SK-N-SH (cell line): ENCODE measurements at regions not wholly inside any gene's neighbourhood (a gene's known extent, or its start where the extent isn't known, plus 50 kb on each side); places are given as distances from the start of the nearest gene placed in this dataset.

Experiments
- CTCF ChIA-PET: fragments of 300-600, 350-600 bp; formaldehyde crosslinking; extraction: SDS; loops from one replicate; lab custom pipeline; 2021; lab: Yijun Ruan, JAX
- POLR2A ChIA-PET: fragments of 350-600 bp; sonication (Branson Sonifier 250); formaldehyde crosslinking; extraction: SDS; loops from one replicate; lab custom pipeline; 2020; ENCODE audit warnings: antibody characterized with exemption, inconsistent platforms; lab: Yijun Ruan, JAX
- DNase-seq: peaks from one replicate; pipeline ENCODE4 v3.0.0; 2012
- H2AFZ ChIP-seq: fragments of 200-600 bp; sonication (generic); 2 replicates; pipeline ENCODE4 v1.8.1; 2016; ENCODE audit warnings: antibody characterized with exemption, mild to moderate bottlenecking, low read depth
- H3F3A ChIP-seq: fragments of 200-600 bp; sonication (generic); replicated peaks from 2 replicates; pipeline ENCODE3; 2016; ENCODE audit warnings: antibody characterized with exemption, mild to moderate bottlenecking; ENCODE audit not compliant: insufficient read depth
- H3K27ac ChIP-seq, 2 experiments: fragments of 200-500 bp in 1 of 2; fragments of 200-600 bp in 1 of 2; sonication (Bioruptor generic) in 1 of 2; sonication (generic), shearing (Covaris generic) in 1 of 2; 2 replicates each; pipeline versions ENCODE4 v1.5.1 to v1.6.1; 2014 to 2016; ENCODE audit warnings: low read depth in 2 of 2, inconsistent platforms in 1 of 2, low read length in 1 of 2, mild to moderate bottlenecking in 1 of 2, mixed read lengths in 1 of 2
- H3K27me3 ChIP-seq: fragments of 200-600 bp; sonication (generic), shearing (Covaris generic); 2 replicates; pipeline ENCODE4 v1.6.1; 2016; ENCODE audit warnings: mixed run types; ENCODE audit not compliant: insufficient read depth
- H3K36me3 ChIP-seq, 2 experiments: fragments of 200-500 bp in 1 of 2; fragments of 200-600 bp in 1 of 2; sonication (Bioruptor generic) in 1 of 2; sonication (generic) in 1 of 2; replicated peaks in 1 of 2; 2 replicates each; pipeline versions ENCODE3 to v1.5.1; 2014 to 2016; ENCODE audit warnings: low read length in 1 of 2, mild to moderate bottlenecking in 1 of 2; ENCODE audit not compliant: insufficient read depth in 2 of 2, control insufficient read depth in 1 of 2
- H3K4me1 ChIP-seq, 2 experiments: fragments of 200-500 bp in 1 of 2; fragments of 200-600 bp in 1 of 2; sonication (Bioruptor generic) in 1 of 2; sonication (generic), shearing (Covaris generic) in 1 of 2; 2 replicates each; pipeline versions ENCODE4 v1.5.1 to v1.6.1; 2014 to 2016; ENCODE audit warnings: low read depth in 1 of 2, low read length in 1 of 2, mixed run types in 1 of 2; ENCODE audit not compliant: insufficient read depth in 2 of 2, control insufficient read depth in 1 of 2
- H3K4me2 ChIP-seq: fragments of 200-600 bp; sonication (generic), shearing (Covaris generic); 2 replicates; pipeline ENCODE4 v1.6.1; 2017; ENCODE audit warnings: mixed run types
- H3K4me3 ChIP-seq, 2 experiments: fragments of 200-500 bp in 1 of 2; fragments of 200-600 bp in 1 of 2; sonication (Bioruptor generic) in 1 of 2; sonication (generic), shearing (Covaris generic) in 1 of 2; 2 replicates each; pipeline versions ENCODE4 v1.5.1 to v1.8.1; 2014 to 2016; ENCODE audit warnings: low read depth in 2 of 2, inconsistent platforms in 1 of 2, low read length in 1 of 2, mild to moderate bottlenecking in 1 of 2, mixed read lengths in 1 of 2, moderate library complexity in 1 of 2
- H3K79me2 ChIP-seq: fragments of 200-600 bp; sonication (generic); 2 replicates; pipeline ENCODE4 v1.8.1; 2017; ENCODE audit warnings: mild to moderate bottlenecking; ENCODE audit not compliant: insufficient read depth
- H3K9ac ChIP-seq: fragments of 200-600 bp; sonication (generic); 2 replicates; pipeline ENCODE4 v1.6.1; 2017; ENCODE audit warnings: mixed run types
- H3K9me2 ChIP-seq: fragments of 200-600 bp; sonication (generic); 2 replicates; pipeline ENCODE4 v1.6.1; 2017; ENCODE audit warnings: mixed run types
- H3K9me3 ChIP-seq: fragments of 200-600 bp; sonication (generic); 2 replicates; pipeline ENCODE4 v1.6.1; 2017; ENCODE audit warnings: mixed run types, mild to moderate bottlenecking, moderate library complexity
- H4K20me1 ChIP-seq: fragments of 200-600 bp; sonication (generic); 2 replicates; pipeline ENCODE4 v1.6.1; 2017; ENCODE audit warnings: mild to moderate bottlenecking, mixed run types; ENCODE audit not compliant: insufficient read depth
- CHD2 ChIP-seq: fragments of 150-350 bp; IDR thresholded peaks from 2 replicates; pipeline ENCODE4 v1.6.1; 2018; ENCODE audit warnings: low read length; ENCODE audit not compliant: partially characterized antibody
- CTCF ChIP-seq: fragments of 200-600 bp; sonication (generic); IDR thresholded peaks from 2 replicates; pipeline ENCODE4 v1.6.1; 2017; ENCODE audit warnings: antibody characterized with exemption, mild to moderate bottlenecking, moderate library complexity
- ELF1 ChIP-seq: IDR thresholded peaks from 2 replicates; pipeline ENCODE4 v1.4.0; 2012
- EP300 ChIP-seq, 2 experiments: IDR thresholded peaks; 2 replicates each; pipeline versions ENCODE4 v1.4.0 to v1.6.1; 2012; ENCODE audit warnings: borderline replicate concordance in 1 of 2, low read depth in 1 of 2, low read length in 1 of 2
- EZH2phosphoT487 ChIP-seq: fragments of 200-600 bp; sonication (generic); IDR thresholded peaks from 2 replicates; pipeline ENCODE4 v1.6.1; 2017; ENCODE audit warnings: low read depth, mixed run types, mild to moderate bottlenecking, antibody characterized with exemption, moderate library complexity, borderline replicate concordance
- FOSL2 ChIP-seq: IDR thresholded peaks from 2 replicates; pipeline ENCODE4 v1.4.0; 2012; ENCODE audit warnings: low read depth, mild to moderate bottlenecking, moderate library complexity, borderline replicate concordance
- FOXJ3 ChIP-seq: sonication (generic); formaldehyde crosslinking; IDR thresholded peaks from 2 replicates; pipeline ENCODE4 v1.5.1; 2020; ENCODE audit warnings: mild to moderate bottlenecking, missing genetic modification reagents
- FOXM1 ChIP-seq: IDR thresholded peaks from 2 replicates; pipeline ENCODE4 v1.4.0; 2012; ENCODE audit warnings: low read depth, mild to moderate bottlenecking
- GABPA ChIP-seq: IDR thresholded peaks from 2 replicates; pipeline ENCODE4 v1.4.0; 2012; ENCODE audit warnings: low read depth, mild to moderate bottlenecking
- GATA2 ChIP-seq: sonication (generic); formaldehyde crosslinking; IDR thresholded peaks from 2 replicates; pipeline ENCODE4 v1.5.0; 2020; ENCODE audit warnings: mild to moderate bottlenecking, missing genetic modification reagents
- IRF3 ChIP-seq: fragments of 150-350 bp; IDR thresholded peaks from 2 replicates; pipeline ENCODE4 v1.6.1; 2016; ENCODE audit warnings: mild to moderate bottlenecking, low read depth, low read length
- JUND ChIP-seq: IDR thresholded peaks from 2 replicates; pipeline ENCODE4 v1.4.0; 2012
- MAX ChIP-seq: IDR thresholded peaks from 2 replicates; pipeline ENCODE4 v1.4.0; 2012; ENCODE audit warnings: low read depth
- MXI1 ChIP-seq: IDR thresholded peaks from 2 replicates; pipeline ENCODE4 v1.6.1; 2012; ENCODE audit warnings: mild to moderate bottlenecking, low read depth, low read length, improper control_type of control experiment
- NFIC ChIP-seq: IDR thresholded peaks from 2 replicates; pipeline ENCODE4 v1.4.0; 2012; ENCODE audit warnings: borderline replicate concordance
- NRF1 ChIP-seq: IDR thresholded peaks from 2 replicates; pipeline ENCODE4 v1.6.1; 2012; ENCODE audit warnings: low read depth, mild to moderate bottlenecking, low read length
- PBX3 ChIP-seq: IDR thresholded peaks from 2 replicates; pipeline ENCODE4; 2012
- RAD21 ChIP-seq: IDR thresholded peaks from 2 replicates; pipeline ENCODE4 v1.6.1; 2012; ENCODE audit warnings: mild to moderate bottlenecking, low read length
- RCOR1 ChIP-seq: fragments of 150-350 bp; IDR thresholded peaks from 2 replicates; pipeline ENCODE4 v1.6.1; 2017; ENCODE audit warnings: antibody characterized with exemption, low read length
- REST ChIP-seq: IDR thresholded peaks from 2 replicates; pipeline ENCODE4 v1.6.1; 2012; ENCODE audit warnings: mild to moderate bottlenecking, low read depth, low read length, moderate library complexity
- RFX5 ChIP-seq: IDR thresholded peaks from 2 replicates; pipeline ENCODE4 v1.6.1; 2012; ENCODE audit warnings: mild to moderate bottlenecking, improper control_type of control experiment, low read length
- RXRA ChIP-seq: IDR thresholded peaks from 2 replicates; pipeline ENCODE4 v1.4.0; 2012; ENCODE audit warnings: low read depth, mild to moderate bottlenecking, borderline replicate concordance
- SIN3A ChIP-seq: IDR thresholded peaks from 2 replicates; pipeline ENCODE4 v1.6.1; 2012; ENCODE audit warnings: low read depth, mild to moderate bottlenecking, low read length, moderate library complexity, borderline replicate concordance
- SMC3 ChIP-seq: IDR thresholded peaks from 2 replicates; pipeline ENCODE4 v1.6.1; 2012; ENCODE audit warnings: low read depth, low read length, improper control_type of control experiment
- TCF12 ChIP-seq: IDR thresholded peaks from 2 replicates; pipeline ENCODE4 v1.4.0; 2012
- USF1 ChIP-seq: IDR thresholded peaks from 2 replicates; pipeline ENCODE4 v1.4.0; 2012; ENCODE audit warnings: low read depth, borderline replicate concordance
- YY1 ChIP-seq: IDR thresholded peaks from 2 replicates; pipeline ENCODE4 v1.4.0; 2012; ENCODE audit warnings: low read depth, mild to moderate bottlenecking
- WGBS: methylation state at CpG from one replicate; pipeline ENCODE4 v1.1.6; 2017; ENCODE audit warnings: low lambda C conversion rate; 5-methylcytosine and 5-hydroxymethylcytosine counted together

GRCh38 chr10:116796910-116797513 is 52.3 kb upstream of the ENO4 start:
- Histone ChIP-seq H3K9me3 (no peaks in the 10 kb centered on the region), H3K27ac (no peak overlapping the region), H3K4me3 (no peak overlapping the region), H3K36me3 (no peaks in the 10 kb centered on the region), H3K4me2 (no peak overlapping the region), H4K20me1 (no peaks in the 10 kb centered on the region), H3K79me2 (no peaks in the 10 kb centered on the region), H3K9ac (no peak overlapping the region), H3K27me3 (no peaks in the 10 kb centered on the region), H3F3A (no peaks in the 10 kb centered on the region), H3K9me2 (no peaks in the 10 kb centered on the region), H3K4me1 (no peaks in the 10 kb centered on the region), H2AFZ (no peak overlapping the region)
- ChIA-PET CTCF (interaction anchor here (0.6 to 14.2 kb wide), 59 partner anchors 9 to 420 kb away, joined by 3 to 265 read pairs (median 4); no protein-coding TSS in a partner anchor), POLR2A (interaction anchor here (1.0 kb wide), 2 partner anchors 369 to 378 kb away, joined by 4 read pairs; no protein-coding TSS in a partner anchor)
- TF ChIP-seq IRF3 (no peak), NRF1 (no peak), MXI1 (no peak), RXRA (no peak), SIN3A (no peak), RFX5 (no peak), FOXM1 (no peak), RCOR1 (no peak), GABPA (no peak), ELF1 (no peak), TCF12 (no peak), REST (no peak), FOSL2 (no peak), NFIC (no peak), JUND (no peak), MAX (no peak), PBX3 (no peak), EZH2phosphoT487 (no peak), YY1 (no peak), SMC3 (peak; percentile 98), EP300 (IDR thresholded peaks at IDR 0.05; ENCODE audit: borderline replicate concordance in 1 of 2, low read depth in 1 of 2, low read length in 1 of 2) (no peak), FOXJ3 (CRISPR knock-in tag) (no peak), GATA2 (CRISPR knock-in tag) (no peak), CTCF (peak; percentile 97), USF1 (no peak), RAD21 (peak; percentile 97), CHD2 (no peak)
- peak; percentile 87 for DNase-seq
- 17% methylated on average over 9 of the region's 9 CpGs for WGBS
